Liver (tissue), 3 donors: ENCODE measurements at regions not wholly inside any gene's neighbourhood (a gene's known extent, or its start where the extent isn't known, plus 50 kb on each side); places are given as distances from the start of the nearest gene placed in this dataset.

Experiments
- ATF3 ChIP-seq: IDR thresholded peaks from 2 replicates; pipeline ENCODE4 v1.6.1; 2016; ENCODE audit warnings: antibody characterized with exemption
- CTCF ChIP-seq: fragments of 150-350 bp; IDR thresholded peaks from 2 replicates; pipeline ENCODE4 v1.5.1; 2017; ENCODE audit warnings: improper control_type of control experiment, low read depth, low read length; ENCODE audit not compliant: missing input control
- GABPA ChIP-seq, 2 donors: IDR thresholded peaks in 1 of 2; conservative IDR thresholded peaks in 1 of 2; 2 replicates each; pipeline ENCODE4 v1.6.1; 2016; ENCODE audit warnings: antibody characterized with exemption in 2 of 2, mild to moderate bottlenecking in 1 of 2, moderate library complexity in 1 of 2
- MAX ChIP-seq: IDR thresholded peaks from 2 replicates; pipeline ENCODE4 v1.6.1; 2016; ENCODE audit warnings: antibody characterized with exemption
- RXRA ChIP-seq, 2 donors: IDR thresholded peaks; 2 replicates each; pipeline ENCODE4 v1.6.1; 2017 to 2018; ENCODE audit warnings: antibody characterized with exemption in 2 of 2, mild to moderate bottlenecking in 1 of 2
- YY1 ChIP-seq: IDR thresholded peaks from 2 replicates; pipeline ENCODE4 v1.6.1; 2016; ENCODE audit warnings: antibody characterized with exemption, mild to moderate bottlenecking
- donor health status: healthy.
- donor health status: healthy.

GRCh38 chr5:158234323-158235158 is 375.6 kb upstream of the CLINT1 start:
- TF ChIP-seq CTCF: no peak
- TF ChIP-seq YY1: no peak
- no peak for TF ChIP-seq ATF3
- TF ChIP-seq MAX: no peak
- no peak for TF ChIP-seq GABPA (IDR thresholded peaks at IDR 0.05 in 1 of 2, conservative IDR thresholded peaks at IDR 0.05 in 1 of 2)
- TF ChIP-seq RXRA (IDR thresholded peaks at IDR 0.05): no peak
